H1 (cell line): ENCODE measurements at regions not wholly inside any gene's neighbourhood (a gene's known extent, or its start where the extent isn't known, plus 50 kb on each side); places are given as distances from the start of the nearest gene placed in this dataset.

ENCODE experiments used
- CTCF ChIA-PET: fragments of 300-600 bp; sonication (Branson Sonifier 250); formaldehyde crosslinking; loops from one replicate; lab custom pipeline; 2021; ENCODE audit not compliant: partially characterized antibody; lab: Charles Lee
- POLR2A ChIA-PET: fragments of 300-600 bp; sonication (Branson Sonifier 250); formaldehyde crosslinking; loops from one replicate; lab custom pipeline; 2021; ENCODE audit warnings: inconsistent platforms; ENCODE audit not compliant: partially characterized antibody; lab: Charles Lee
- DNase-seq, 2 experiments: peaks; one replicate each; pipeline versions ENCODE4 v3.0.0 to v3.0.0-alpha.2; 2010 to 2022; ENCODE audit warnings: low spot score in 2 of 2, low read depth in 1 of 2, mixed read lengths in 1 of 2
- FAIRE-seq: peaks from 2 replicates; lab custom pipeline; 2011; peaks lifted over from hg19 to GRCh38; lab: Jason Lieb, UNC
- H2AFZ ChIP-seq: 2 replicates; pipeline ENCODE4 v1.8.1; 2012; ENCODE audit warnings: low read length, inconsistent platforms
- H2AK5ac ChIP-seq: 2 replicates; pipeline ENCODE4 v1.6.1; 2013; ENCODE audit warnings: low read depth, low read length
- H2BK120ac ChIP-seq: replicated peaks from 2 replicates; pipeline ENCODE3; 2013; ENCODE audit warnings: low read depth, low read length, inconsistent platforms
- H2BK12ac ChIP-seq: 2 replicates; pipeline ENCODE4 v1.6.1; 2013; ENCODE audit warnings: low read depth, low read length
- H2BK15ac ChIP-seq: 2 replicates; pipeline ENCODE4 v1.6.1; 2013; ENCODE audit warnings: low read length
- H2BK20ac ChIP-seq: 2 replicates; pipeline ENCODE4 v1.6.1; 2013; ENCODE audit warnings: low read length
- H2BK5ac ChIP-seq: 2 replicates; pipeline ENCODE4 v1.6.1; 2013; ENCODE audit warnings: low read depth, low read length
- H3K14ac ChIP-seq: 2 replicates; pipeline ENCODE4 v1.6.1; 2013; ENCODE audit warnings: inconsistent platforms; ENCODE audit not compliant: insufficient read length
- H3K18ac ChIP-seq: 2 replicates; pipeline ENCODE4 v1.6.1; 2013; ENCODE audit warnings: low read length; ENCODE audit errors: extremely low read depth
- H3K23ac ChIP-seq: 2 replicates; pipeline ENCODE4 v1.6.1; 2013; ENCODE audit warnings: inconsistent platforms; ENCODE audit not compliant: insufficient read length
- H3K23me2 ChIP-seq: 2 replicates; pipeline ENCODE4 v1.6.1; 2013; ENCODE audit warnings: low read depth, low read length
- H3K27ac ChIP-seq: 2 replicates; pipeline ENCODE4 v1.6.1; 2011; ENCODE audit warnings: low read depth, low read length, inconsistent platforms
- H3K27me3 ChIP-seq, 4 experiments: replicated peaks in 1 of 4; 1 replicate in 1 of 4; 2 replicates in 3 of 4; pipeline versions ENCODE4 v1.6.1 to v1.8.1; 2011 to 2013; ENCODE audit warnings: low read length in 3 of 4, mild to moderate bottlenecking in 3 of 4, inconsistent platforms in 2 of 4, mixed read lengths in 2 of 4, moderate library complexity in 1 of 4; ENCODE audit not compliant: control insufficient read depth in 3 of 4, insufficient read depth in 3 of 4; ENCODE audit errors: extremely low read depth in 1 of 4
- H3K36me3 ChIP-seq, 4 experiments: 2 replicates each; pipeline versions ENCODE4 v1.6.1 to v1.8.1; 2011 to 2013; ENCODE audit warnings: mild to moderate bottlenecking in 4 of 4, low read length in 3 of 4, moderate library complexity in 2 of 4, control low read depth in 1 of 4, inconsistent platforms in 1 of 4; ENCODE audit not compliant: insufficient read depth in 4 of 4, control insufficient read depth in 2 of 4
- H3K4ac ChIP-seq: replicated peaks from 2 replicates; pipeline ENCODE3; 2013; ENCODE audit warnings: low read length, low read depth, mixed read lengths, inconsistent platforms; ENCODE audit not compliant: insufficient read length
- H3K4me1 ChIP-seq, 4 experiments: replicated peaks in 1 of 4; 1 replicate in 1 of 4; 2 replicates in 3 of 4; pipeline versions ENCODE4 v1.6.1 to v1.8.1; 2011 to 2013; ENCODE audit warnings: low read length in 3 of 4, inconsistent platforms in 2 of 4, mixed read lengths in 1 of 4; ENCODE audit not compliant: insufficient read depth in 4 of 4, control insufficient read depth in 3 of 4
- H3K4me2 ChIP-seq, 2 experiments: 2 replicates each; pipeline versions ENCODE4 v1.6.1 to v1.8.1; 2011 to 2013; ENCODE audit warnings: low read depth in 2 of 2, low read length in 2 of 2, control low read depth in 1 of 2, inconsistent platforms in 1 of 2, mild to moderate bottlenecking in 1 of 2; ENCODE audit not compliant: insufficient read depth in 1 of 2
- H3K4me3 ChIP-seq, 4 experiments: fragments of 200-600, 300-600 bp in 1 of 4; sonication (generic), shearing (Covaris generic), sonication (Bioruptor Twin) in 1 of 4; 2 replicates each; pipeline versions ENCODE4 v1.5.1 to v1.8.1; 2011 to 2016; ENCODE audit warnings: low read length in 4 of 4, low read depth in 3 of 4, control low read depth in 2 of 4, inconsistent platforms in 2 of 4, mild to moderate bottlenecking in 2 of 4, mixed read lengths in 1 of 4, moderate library complexity in 1 of 4; ENCODE audit not compliant: insufficient read depth in 2 of 4; ENCODE audit errors: extremely low read depth in 1 of 4
- H3K56ac ChIP-seq: replicated peaks from 2 replicates; pipeline ENCODE3; 2013; ENCODE audit warnings: low read depth, mild to moderate bottlenecking, mixed read lengths, low read length, inconsistent platforms; ENCODE audit not compliant: insufficient read length
- H3K79me1 ChIP-seq: 2 replicates; pipeline ENCODE4 v1.6.1; 2013; ENCODE audit warnings: low read depth, low read length, control low read depth
- H3K79me2 ChIP-seq, 2 experiments: 2 replicates each; pipeline versions ENCODE4 v1.6.1 to v1.8.1; 2012 to 2013; ENCODE audit warnings: low read length in 2 of 2, mild to moderate bottlenecking in 2 of 2, inconsistent platforms in 1 of 2; ENCODE audit not compliant: insufficient read depth in 2 of 2, control insufficient read depth in 1 of 2
- H3K9ac ChIP-seq, 4 experiments: replicated peaks in 1 of 4; 1 replicate in 1 of 4; 2 replicates in 3 of 4; pipeline versions ENCODE4 v1.6.1 to v1.8.1; 2011 to 2013; ENCODE audit warnings: low read depth in 3 of 4, low read length in 3 of 4, control low read depth in 2 of 4, mild to moderate bottlenecking in 2 of 4, moderate library complexity in 2 of 4, inconsistent platforms in 1 of 4; ENCODE audit errors: extremely low read depth in 1 of 4
- H3K9me3 ChIP-seq, 2 experiments: 2 replicates each; pipeline versions ENCODE4 v1.6.1 to v1.8.1; 2012 to 2013; ENCODE audit warnings: mild to moderate bottlenecking in 2 of 2, moderate library complexity in 2 of 2, control low read depth in 1 of 2, inconsistent platforms in 1 of 2, low read depth in 1 of 2, low read length in 1 of 2, mixed read lengths in 1 of 2; ENCODE audit not compliant: insufficient read depth in 2 of 2
- H4K20me1 ChIP-seq, 2 experiments: replicated peaks in 1 of 2; 2 replicates each; pipeline versions ENCODE3 to v1.8.1; 2011 to 2013; ENCODE audit warnings: inconsistent platforms in 2 of 2, low read length in 2 of 2, mild to moderate bottlenecking in 1 of 2; ENCODE audit not compliant: insufficient read depth in 2 of 2, control insufficient read depth in 1 of 2
- H4K5ac ChIP-seq: 2 replicates; pipeline ENCODE4 v1.6.1; 2013; ENCODE audit warnings: low read length, low read depth, mixed read lengths, inconsistent platforms; ENCODE audit not compliant: insufficient read length
- H4K8ac ChIP-seq: 2 replicates; pipeline ENCODE4 v1.8.0; 2013; ENCODE audit warnings: mild to moderate bottlenecking, moderate library complexity, low read length, inconsistent platforms; ENCODE audit not compliant: insufficient read depth; ENCODE audit errors: extremely low read depth
- H4K91ac ChIP-seq: replicated peaks from 2 replicates; pipeline ENCODE3; 2013; ENCODE audit warnings: low read length, mixed read lengths, inconsistent platforms; ENCODE audit not compliant: insufficient read length
- ATF2 ChIP-seq: IDR thresholded peaks from 2 replicates; pipeline ENCODE4 v1.6.1; 2012; ENCODE audit warnings: low read length, inconsistent platforms
- CBX8 ChIP-seq: fragments of 300-800, 300-1000 bp; sonication (generic); IDR thresholded peaks from 2 replicates; pipeline ENCODE4 v1.7.1; 2016; ENCODE audit warnings: low read depth, low read length, borderline replicate concordance
- CHD1 ChIP-seq: IDR thresholded peaks from 2 replicates; pipeline ENCODE4 v1.6.1; 2012; ENCODE audit warnings: low read depth, low read length, improper control_type of control experiment
- FOSL1 ChIP-seq: IDR thresholded peaks from 2 replicates; pipeline ENCODE4 v1.6.1; 2011; ENCODE audit warnings: mild to moderate bottlenecking, low read depth, low read length, moderate library complexity; ENCODE audit not compliant: insufficient read depth
- HDAC2 ChIP-seq, 2 experiments: fragments of 300-600 bp in 1 of 2; sonication (generic) in 1 of 2; IDR thresholded peaks; 2 replicates each; pipeline ENCODE4 v1.6.1; 2011 to 2012; ENCODE audit warnings: low read depth in 2 of 2, low read length in 2 of 2, mild to moderate bottlenecking in 2 of 2, moderate library complexity in 2 of 2, borderline replicate concordance in 1 of 2, inconsistent platforms in 1 of 2
- JUND ChIP-seq: IDR thresholded peaks from 2 replicates; pipeline ENCODE4 v1.6.1; 2011; ENCODE audit warnings: mild to moderate bottlenecking, improper control_type of control experiment, low read length
- MAFK ChIP-seq: IDR thresholded peaks from 2 replicates; pipeline ENCODE4 v1.6.1; 2012; ENCODE audit warnings: low read depth, mild to moderate bottlenecking, improper control_type of control experiment, low read length
- RBBP5 ChIP-seq: IDR thresholded peaks from 2 replicates; pipeline ENCODE4 v1.7.1; 2012; ENCODE audit warnings: low read depth, mild to moderate bottlenecking, inconsistent platforms, low read length, moderate library complexity, borderline replicate concordance
- SRF ChIP-seq: IDR thresholded peaks from 2 replicates; pipeline ENCODE4 v1.6.1; 2011; ENCODE audit warnings: mild to moderate bottlenecking, low read depth, low read length, moderate library complexity
- WGBS, 2 experiments: shearing (Covaris generic) in 1 of 2; methylation state at CpG; one replicate each; pipeline versions ENCODE4 v1.1.6 to v1.1.7; 2013 to 2015; ENCODE audit warnings: low lambda C conversion rate in 2 of 2, mixed read lengths in 2 of 2, inconsistent platforms in 1 of 2, low coverage in 1 of 2, missing lambda C conversion rate in 1 of 2; ENCODE audit not compliant: insufficient replicate concordance in 2 of 2, insufficient coverage in 1 of 2, insufficient read length in 1 of 2; ENCODE audit errors: extremely low coverage in 1 of 2, missing lambda C conversion rate in 1 of 2; 5-methylcytosine and 5-hydroxymethylcytosine counted together

- H2BK120ac ChIP-seq: no peak overlapping the region
- no peak overlapping the region for H2BK5ac ChIP-seq
- FAIRE-seq (no peak), DNase-seq (no peak)
- no peak overlapping the region for H3K27ac ChIP-seq
- no peak overlapping the region for H3K23ac ChIP-seq
- H3K27me3 ChIP-seq: no peaks in the 10 kb centered on the region
- ChIA-PET POLR2A (no interaction called here), CTCF (no interaction called here)
- H3K9me3 ChIP-seq: no peaks in the 10 kb centered on the region
- no peak overlapping the region for H2AK5ac ChIP-seq
- no peak overlapping the region for H3K9ac ChIP-seq
- no peaks in the 10 kb centered on the region for H4K20me1 ChIP-seq
- H3K79me2 ChIP-seq: no peaks in the 10 kb centered on the region
- H4K8ac ChIP-seq: no peak overlapping the region
- H3K79me1 ChIP-seq: no peaks in the 10 kb centered on the region
- peaks cover 0 to 2% (median 0%) of the 10 kb centered on the region in 4 experiments; a peak in 1 of 7 replicates for H3K4me1 ChIP-seq
- H3K4me2 ChIP-seq: no peak overlapping the region
- H3K4ac ChIP-seq: no peak overlapping the region
- no peak overlapping the region for H4K91ac ChIP-seq
- H3K4me3 ChIP-seq: no peak overlapping the region
- no peak overlapping the region for H2AFZ ChIP-seq
- WGBS, 2 experiments: 90% methylated on average over 6 of the region's 6 CpGs; no CpG with 5 or more reads in 1 of the 2 experiments
- H3K23me2 ChIP-seq: no peaks in the 10 kb centered on the region; the same call in 1 of the 2 replicates
- no peak overlapping the region for H3K56ac ChIP-seq
- H3K18ac ChIP-seq: no peak overlapping the region
- no peaks in the 10 kb centered on the region for H3K36me3 ChIP-seq
- no peak overlapping the region for H2BK15ac ChIP-seq
- no peak overlapping the region for H4K5ac ChIP-seq
- H3K14ac ChIP-seq: no peak overlapping the region
- no peak overlapping the region for H2BK20ac ChIP-seq
- H2BK12ac ChIP-seq: no peak overlapping the region
- no peak for TF ChIP-seq ATF2
- no peak for TF ChIP-seq HDAC2 (IDR thresholded peaks at IDR 0.05; ENCODE audit: borderline replicate concordance in 1 of 2, low read depth in 2 of 2, low read length in 2 of 2)
- TF ChIP-seq MAFK: no peak
- no peak for TF ChIP-seq CHD1
- no peak for TF ChIP-seq RBBP5
- TF ChIP-seq CBX8: no peak
- no peak for TF ChIP-seq JUND
- TF ChIP-seq SRF: no peak
- TF ChIP-seq FOSL1: no peak
These were observed 106.9 kb upstream of the LYZL1 start for GRCh38 chr10:29181936-29182335.
